ENCODE measurements at regions not wholly inside any gene's neighbourhood (a gene's known extent, or its start where the extent isn't known, plus 50 kb on each side); places are given as distances from the start of the nearest gene placed in this dataset.

DNA sequence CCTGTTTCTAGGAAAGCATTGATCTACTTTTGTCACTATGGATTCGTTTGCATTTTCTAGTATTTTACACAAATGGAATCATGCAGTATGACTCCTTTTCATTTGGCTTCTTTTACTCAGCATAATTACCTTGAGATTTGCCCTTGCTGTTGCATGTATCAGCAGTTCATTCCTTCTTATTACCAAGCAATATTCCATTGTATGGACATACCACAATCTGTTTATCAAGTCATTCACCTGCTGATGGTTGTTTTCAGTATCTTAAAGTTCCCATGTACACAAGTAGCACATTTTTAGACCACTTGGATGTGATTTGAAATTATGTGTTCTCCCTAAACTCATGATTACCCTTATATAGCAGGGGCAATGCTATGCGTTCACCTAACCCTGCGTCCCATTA, 150.0 kb upstream of the UBE2E1 start:
- TF ChIP-seq EZH2 (IDR thresholded peaks at IDR 0.05) = no peak
- no peak for TF ChIP-seq POLR2AphosphoS5 (IDR thresholded peaks at IDR 0.05; ENCODE audit: borderline replicate concordance, low read depth, low read length)
- TF ChIP-seq FOXP2 (optimal IDR thresholded peaks at IDR 0.05; ENCODE audit: control extremely low read depth, extremely low read length, insufficient read depth) = no peak

All from SK-N-MC (cell line).